Neural progenitor cell (in vitro differentiated cells): ENCODE measurements at regions not wholly inside any gene's neighbourhood (a gene's known extent, or its start where the extent isn't known, plus 50 kb on each side); places are given as distances from the start of the nearest gene placed in this dataset.

Source experiments
- DNase-seq: peaks from one replicate; pipeline ENCODE4 v3.0.0-alpha.2; 2016; ENCODE audit warnings: low spot score
- H2AFZ ChIP-seq: fragments of 200-600 bp; sonication (generic); replicated peaks from 2 replicates; pipeline ENCODE4 v1.6.1; 2016; ENCODE audit warnings: antibody characterized with exemption
- H3F3A ChIP-seq: fragments of 200-600 bp; sonication (generic); 2 replicates; pipeline ENCODE4 v1.6.1; 2016; ENCODE audit warnings: antibody characterized with exemption, low read depth
- H3K27ac ChIP-seq: fragments of 200-600 bp; sonication (generic); 2 replicates; pipeline ENCODE4 v1.5.1; 2016; ENCODE audit warnings: mild to moderate bottlenecking
- H3K27me3 ChIP-seq: fragments of 200-600 bp; sonication (generic); 2 replicates; pipeline ENCODE4 v1.6.1; 2016; ENCODE audit warnings: mild to moderate bottlenecking, moderate library complexity
- H3K36me3 ChIP-seq: fragments of 200-600 bp; sonication (generic); 2 replicates; pipeline ENCODE4 v1.5.1; 2016
- H3K4me1 ChIP-seq: fragments of 200-600 bp; sonication (generic); 2 replicates; pipeline ENCODE4 v1.6.1; 2016; ENCODE audit warnings: mixed run types
- H3K4me2 ChIP-seq: fragments of 200-600 bp; sonication (generic); 2 replicates; pipeline ENCODE4 v1.6.1; 2016
- H3K4me3 ChIP-seq: fragments of 200-600 bp; sonication (generic); 2 replicates; pipeline ENCODE4 v1.5.1; 2016
- H3K79me2 ChIP-seq: fragments of 200-600 bp; sonication (generic); 2 replicates; pipeline ENCODE4 v1.6.1; 2016; ENCODE audit warnings: low read depth
- H3K9ac ChIP-seq: fragments of 200-600 bp; sonication (generic); 2 replicates; pipeline ENCODE4 v1.6.1; 2016
- H3K9me3 ChIP-seq: fragments of 200-600 bp; sonication (generic); 2 replicates; pipeline ENCODE4 v1.5.1; 2016; ENCODE audit warnings: low read depth
- H4K20me1 ChIP-seq: fragments of 200-600 bp; sonication (generic); 2 replicates; pipeline ENCODE4 v1.6.1; 2016; ENCODE audit warnings: low read depth
- H3K27ac Mint-ChIP-seq: 3 replicates; pipeline ENCODE4 v1.8.0; 2021; ENCODE audit warnings: mixed read lengths
- H3K27me3 Mint-ChIP-seq: 2 replicates; pipeline ENCODE4 v1.8.0; 2022; ENCODE audit warnings: low read depth, mild to moderate bottlenecking, inconsistent platforms, moderate library complexity, mixed read lengths; ENCODE audit not compliant: insufficient read depth
- H3K36me3 Mint-ChIP-seq: 3 replicates; pipeline ENCODE4 v1.8.0; 2021; ENCODE audit warnings: mixed read lengths
- H3K4me1 Mint-ChIP-seq: 3 replicates; pipeline ENCODE4 v1.8.0; 2021; ENCODE audit warnings: mixed read lengths
- H3K4me3 Mint-ChIP-seq: 3 replicates; pipeline ENCODE4 v1.8.0; 2021; ENCODE audit warnings: mild to moderate bottlenecking, moderate library complexity, mixed read lengths
- H3K9me3 Mint-ChIP-seq: 3 replicates; pipeline ENCODE4 v1.8.0; 2020; ENCODE audit warnings: mixed read lengths
- EZH2 ChIP-seq: fragments of 200-600 bp; sonication (generic); IDR thresholded peaks from 2 replicates; pipeline ENCODE4 v1.6.1; 2017; ENCODE audit warnings: antibody characterized with exemption, mild to moderate bottlenecking, moderate library complexity
- EZH2phosphoT487 ChIP-seq: fragments of 200-600 bp; sonication (generic); IDR thresholded peaks from 2 replicates; pipeline ENCODE4 v1.6.1; 2017; ENCODE audit warnings: antibody characterized with exemption
- TF ChIP-seq, protein P1 (sequence below): fragments of 200-600 bp; sonication (generic); IDR thresholded peaks from 2 replicates; pipeline ENCODE4 v1.5.1; 2017; ENCODE audit warnings: antibody characterized with exemption, mild to moderate bottlenecking

DNA sequence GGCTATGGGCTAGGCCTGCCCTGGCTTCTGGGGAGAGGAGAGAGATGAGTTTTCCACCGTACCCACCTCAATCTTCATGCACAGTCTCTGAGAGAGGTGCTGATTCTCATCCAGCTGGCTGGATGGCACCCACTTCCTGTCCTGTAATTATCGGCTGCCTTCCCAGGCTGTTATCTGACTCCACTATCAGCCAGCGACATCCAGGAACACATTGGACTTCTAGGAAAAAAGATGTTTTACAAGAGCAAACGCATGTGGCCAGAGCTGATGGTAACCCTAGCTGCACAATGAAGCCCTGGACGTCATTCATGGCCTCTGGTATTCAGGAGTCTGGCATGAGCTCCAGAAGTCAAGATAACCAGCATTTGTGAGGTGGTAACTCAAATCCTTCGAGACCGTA, 137.4 kb downstream of the EHF start:
- no peak for DNase-seq
- H3K4me2 ChIP-seq, result no peak overlapping the region
- H3K4me1 ChIP-seq, result no peaks in the 10 kb centered on the region
- no peak overlapping the region for H3K4me3 ChIP-seq
- Mint-ChIP-seq H3K27ac (no peak overlapping the region), H3K27me3 (no peaks in the 10 kb centered on the region), H3K36me3 (peaks cover 30% of the 10 kb centered on the region), H3K9me3 (peaks cover 10% of the 10 kb centered on the region), H3K4me1 (no peaks in the 10 kb centered on the region), H3K4me3 (no peak overlapping the region)
- no peaks in the 10 kb centered on the region for H3K79me2 ChIP-seq
- H3K9ac ChIP-seq, result no peak overlapping the region
- peaks cover 3% of the 10 kb centered on the region for H3K36me3 ChIP-seq
- no peaks in the 10 kb centered on the region for H3K9me3 ChIP-seq
- no peaks in the 10 kb centered on the region for H3F3A ChIP-seq
- no peaks in the 10 kb centered on the region for H4K20me1 ChIP-seq
- TF ChIP-seq EZH2phosphoT487, result no peak
- TF ChIP-seq, protein P1, sequence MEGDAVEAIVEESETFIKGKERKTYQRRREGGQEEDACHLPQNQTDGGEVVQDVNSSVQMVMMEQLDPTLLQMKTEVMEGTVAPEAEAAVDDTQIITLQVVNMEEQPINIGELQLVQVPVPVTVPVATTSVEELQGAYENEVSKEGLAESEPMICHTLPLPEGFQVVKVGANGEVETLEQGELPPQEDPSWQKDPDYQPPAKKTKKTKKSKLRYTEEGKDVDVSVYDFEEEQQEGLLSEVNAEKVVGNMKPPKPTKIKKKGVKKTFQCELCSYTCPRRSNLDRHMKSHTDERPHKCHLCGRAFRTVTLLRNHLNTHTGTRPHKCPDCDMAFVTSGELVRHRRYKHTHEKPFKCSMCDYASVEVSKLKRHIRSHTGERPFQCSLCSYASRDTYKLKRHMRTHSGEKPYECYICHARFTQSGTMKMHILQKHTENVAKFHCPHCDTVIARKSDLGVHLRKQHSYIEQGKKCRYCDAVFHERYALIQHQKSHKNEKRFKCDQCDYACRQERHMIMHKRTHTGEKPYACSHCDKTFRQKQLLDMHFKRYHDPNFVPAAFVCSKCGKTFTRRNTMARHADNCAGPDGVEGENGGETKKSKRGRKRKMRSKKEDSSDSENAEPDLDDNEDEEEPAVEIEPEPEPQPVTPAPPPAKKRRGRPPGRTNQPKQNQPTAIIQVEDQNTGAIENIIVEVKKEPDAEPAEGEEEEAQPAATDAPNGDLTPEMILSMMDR, result no peak
- no peak overlapping the region for H2AFZ ChIP-seq
- H3K27ac ChIP-seq, result no peak overlapping the region
- H3K27me3 ChIP-seq, result no peaks in the 10 kb centered on the region

DNA sequence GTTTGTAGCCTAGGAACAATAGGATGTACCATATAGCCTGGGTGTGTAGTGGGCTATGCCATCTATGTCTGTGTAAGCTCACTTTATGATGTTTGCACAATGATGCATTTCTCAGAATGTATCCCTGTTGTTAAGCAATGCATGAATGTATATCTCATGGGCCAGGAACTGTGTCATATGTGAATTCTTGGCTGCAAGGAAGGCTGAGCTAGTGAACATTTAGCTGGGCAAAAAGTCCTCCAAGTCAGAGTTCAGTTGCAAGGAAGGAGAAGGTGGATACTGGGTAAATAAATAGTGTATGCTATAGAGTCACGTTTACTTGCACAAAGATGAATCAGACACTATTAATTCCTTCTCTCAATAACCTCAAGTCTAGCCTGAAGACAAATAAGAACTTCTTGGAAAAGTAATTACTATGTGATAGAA, 136.1 kb downstream of the EHF start:
- no peak overlapping the region for H3K9ac ChIP-seq
- no peak for DNase-seq
- TF ChIP-seq EZH2, result no peak
- TF ChIP-seq EZH2phosphoT487, result no peak
- TF ChIP-seq, protein P1, result no peak
- H3K9me3 Mint-ChIP-seq, result peaks cover 6% of the 10 kb centered on the region
- no peak overlapping the region for H3K4me3 ChIP-seq
- H3K27me3 ChIP-seq, result no peaks in the 10 kb centered on the region
- no peaks in the 10 kb centered on the region for H3K4me1 Mint-ChIP-seq
- peaks cover 27% of the 10 kb centered on the region for H3K36me3 Mint-ChIP-seq
- no peak overlapping the region for H3K27ac Mint-ChIP-seq
- no peaks in the 10 kb centered on the region for H3K27me3 Mint-ChIP-seq
- no peaks in the 10 kb centered on the region for H3K4me1 ChIP-seq
- peaks cover 3% of the 10 kb centered on the region for H3K36me3 ChIP-seq
- no peaks in the 10 kb centered on the region for H4K20me1 ChIP-seq
- H3K79me2 ChIP-seq, result no peaks in the 10 kb centered on the region
- no peaks in the 10 kb centered on the region for H3K9me3 ChIP-seq
- no peak overlapping the region for H3K4me2 ChIP-seq
- no peaks in the 10 kb centered on the region for H3F3A ChIP-seq
- no peak overlapping the region for H3K4me3 Mint-ChIP-seq
- H2AFZ ChIP-seq, result no peak overlapping the region
- no peak overlapping the region for H3K27ac ChIP-seq

DNA sequence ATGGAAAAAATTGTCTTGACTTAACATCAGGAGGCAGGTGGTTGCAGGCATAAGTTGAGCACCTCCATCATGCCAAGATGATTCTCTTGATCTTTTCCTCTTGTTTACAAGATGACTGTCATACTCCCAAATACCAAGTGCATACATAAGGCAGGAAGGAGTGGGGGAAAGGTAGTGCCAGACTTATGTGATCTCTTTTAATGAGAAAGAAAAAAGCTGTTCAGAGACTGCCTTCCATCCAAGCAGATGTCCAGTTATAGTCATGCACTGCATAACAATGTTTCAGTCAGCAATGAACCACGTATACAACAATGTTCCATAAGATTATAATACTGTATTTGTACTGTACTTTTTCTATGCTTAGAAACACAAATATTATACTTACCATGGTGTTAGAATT, 135.7 kb downstream of the EHF start:
- Histone ChIP-seq H3K4me2 (no peak overlapping the region), H2AFZ (no peak overlapping the region), H3F3A (no peaks in the 10 kb centered on the region), H3K36me3 (peaks cover 3% of the 10 kb centered on the region), H3K79me2 (no peaks in the 10 kb centered on the region), H3K4me3 (no peak overlapping the region), H3K4me1 (no peaks in the 10 kb centered on the region), H3K27ac (no peak overlapping the region), H3K9ac (no peak overlapping the region), H4K20me1 (no peaks in the 10 kb centered on the region), H3K9me3 (no peaks in the 10 kb centered on the region), H3K27me3 (no peaks in the 10 kb centered on the region)
- no peaks in the 10 kb centered on the region for H3K4me1 Mint-ChIP-seq
- no peak for TF ChIP-seq EZH2
- TF ChIP-seq, protein P1, result no peak
- H3K27ac Mint-ChIP-seq, result no peak overlapping the region
- no peaks in the 10 kb centered on the region for H3K27me3 Mint-ChIP-seq
- no peak overlapping the region for H3K4me3 Mint-ChIP-seq
- H3K36me3 Mint-ChIP-seq, result peaks cover 29% of the 10 kb centered on the region
- DNase-seq, result no peak
- peaks cover 6% of the 10 kb centered on the region for H3K9me3 Mint-ChIP-seq

DNA sequence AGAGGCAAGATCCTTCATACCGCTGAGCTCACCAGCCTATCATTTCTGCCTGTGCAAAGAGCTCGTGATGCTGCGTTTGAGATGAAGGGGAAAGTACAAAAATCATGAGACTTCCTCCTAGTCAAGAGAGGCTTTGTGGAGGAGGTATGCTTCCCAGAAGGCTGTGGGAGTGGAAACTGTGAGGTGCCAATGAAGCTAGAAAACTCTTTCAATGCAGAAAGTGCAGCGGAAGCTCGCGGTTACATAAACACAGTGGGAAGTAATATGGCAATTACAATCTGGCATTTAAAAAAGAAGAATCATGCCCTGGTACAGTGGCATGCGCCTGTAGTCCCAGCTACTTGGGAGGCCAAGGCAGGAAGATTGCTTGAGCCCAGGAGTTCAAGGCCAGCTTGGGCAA, 134.8 kb downstream of the EHF start:
- no peak overlapping the region for H3K4me3 Mint-ChIP-seq
- H3K9ac ChIP-seq, result no peak overlapping the region
- no peak overlapping the region for H3K4me2 ChIP-seq

More for the DNA sequence above, 134.8 kb downstream of the EHF start:
- no peak overlapping the region for H3K4me3 ChIP-seq
- H3F3A ChIP-seq, result no peaks in the 10 kb centered on the region
- Mint-ChIP-seq H3K27me3 (no peaks in the 10 kb centered on the region), H3K27ac (no peak overlapping the region), H3K36me3 (peaks cover 29% of the 10 kb centered on the region), H3K9me3 (peaks cover 6% of the 10 kb centered on the region), H3K4me1 (no peaks in the 10 kb centered on the region)
- no peaks in the 10 kb centered on the region for H4K20me1 ChIP-seq
- H3K36me3 ChIP-seq, result peaks cover 3% of the 10 kb centered on the region
- no peaks in the 10 kb centered on the region for H3K4me1 ChIP-seq
- DNase-seq, result no peak
- no peak overlapping the region for H2AFZ ChIP-seq
- H3K27ac ChIP-seq, result no peak overlapping the region
- H3K27me3 ChIP-seq, result no peaks in the 10 kb centered on the region
- TF ChIP-seq, protein P1, result no peak
- TF ChIP-seq EZH2, result no peak
- no peak for TF ChIP-seq EZH2phosphoT487
- no peaks in the 10 kb centered on the region for H3K9me3 ChIP-seq
- no peaks in the 10 kb centered on the region for H3K79me2 ChIP-seq
